HG03175 (cell line): ENCODE measurements at regions not wholly inside any gene's neighbourhood (a gene's known extent, or its start where the extent isn't known, plus 50 kb on each side); places are given as distances from the start of the nearest gene placed in this dataset.

Source experiments
- ATAC-seq: cut with Tn5 transposase; IDR thresholded peaks from one replicate; pipeline ENCODE4 v1.9.1; 2021; ENCODE audit warnings: mild to moderate bottlenecking, moderate library complexity; ENCODE audit not compliant: unreplicated experiment

GRCh38 chr3:72248869-72249268 lies 463.9 kb upstream of the PROK2 start:
- ATAC-seq, result no peak

DNA sequence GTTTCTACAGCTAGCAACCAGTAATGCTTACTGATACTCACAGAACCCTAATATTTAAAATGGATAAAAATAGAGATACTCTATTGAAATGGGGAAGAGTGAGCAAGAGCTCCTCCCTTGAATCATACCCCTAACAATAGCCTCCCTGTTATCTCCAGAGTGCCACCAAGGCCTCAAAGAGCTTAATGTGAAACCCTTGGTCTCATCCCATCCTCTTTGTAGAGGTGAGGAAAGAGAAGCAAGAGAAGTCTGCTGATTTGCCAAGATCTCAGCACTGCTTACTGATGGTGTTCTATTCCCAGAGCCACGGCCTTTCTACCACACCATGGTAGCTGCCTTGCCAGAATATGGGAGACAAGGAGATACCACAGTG lies 463.4 kb upstream of the PROK2 start:
- ATAC-seq, result no peak

DNA sequence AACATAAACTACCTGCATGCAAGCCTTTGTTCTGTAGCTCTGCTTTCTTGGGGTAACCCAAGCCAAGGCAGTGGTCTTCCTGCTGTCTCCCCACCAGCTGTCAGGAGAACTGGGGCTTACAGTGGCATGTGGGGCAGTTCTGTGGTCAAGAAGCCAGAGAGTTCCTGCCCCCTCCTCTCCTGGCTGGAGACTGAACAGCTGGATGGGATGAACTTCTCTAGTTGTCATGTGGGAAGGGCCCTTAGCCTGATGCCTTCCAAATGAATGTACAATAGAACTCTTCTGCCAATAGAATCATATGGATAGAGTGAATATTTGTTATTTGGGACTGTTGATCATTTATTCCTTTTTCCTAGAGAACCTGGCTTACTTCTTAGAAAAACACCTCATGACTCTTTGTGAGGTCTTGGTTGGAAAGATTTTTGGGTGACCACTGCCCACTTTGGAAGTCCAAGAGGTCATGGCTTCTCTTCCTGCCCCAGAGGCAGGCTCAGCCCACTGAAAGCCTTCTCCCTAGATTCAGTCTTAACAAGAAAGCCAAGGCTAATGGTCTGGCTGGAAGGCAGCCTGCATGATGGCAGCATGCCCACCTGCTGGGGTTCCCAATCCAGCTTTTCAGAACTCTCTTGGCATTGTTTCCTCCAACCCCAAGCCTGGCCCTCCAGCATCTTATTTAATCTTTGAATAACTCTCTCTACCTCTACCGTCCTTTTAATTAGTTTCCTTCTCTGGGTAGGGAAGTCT lies 462.9 kb upstream of the PROK2 start:
- ATAC-seq, result no peak

GRCh38 chr3:72247126-72247525 lies 462.2 kb upstream of the PROK2 start:
- ATAC-seq, result no peak

DNA sequence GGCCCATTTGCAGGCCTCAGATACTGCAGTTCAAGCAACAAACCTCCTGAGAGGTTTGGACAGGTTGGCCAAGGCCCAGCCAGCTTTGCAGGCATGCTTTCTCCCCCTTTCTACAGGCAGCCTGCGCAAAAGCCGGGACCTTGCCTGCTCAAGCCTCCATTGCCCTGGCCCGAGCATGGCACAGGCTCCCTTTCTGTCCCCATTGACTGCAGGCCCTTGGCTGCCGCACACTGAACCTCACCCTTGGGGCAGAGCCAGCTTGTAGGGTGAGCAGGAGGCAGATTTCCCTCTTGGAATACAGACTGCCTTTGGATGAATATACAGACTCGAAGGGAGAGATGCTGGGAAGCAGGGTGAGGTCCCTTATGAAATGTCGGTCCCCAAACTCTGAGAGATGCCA lies 461.7 kb upstream of the PROK2 start:
- ATAC-seq, result no peak

GRCh38 chr3:72245183-72245811 lies 460.3 kb upstream of the PROK2 start:
- ATAC-seq, result no peak

DNA sequence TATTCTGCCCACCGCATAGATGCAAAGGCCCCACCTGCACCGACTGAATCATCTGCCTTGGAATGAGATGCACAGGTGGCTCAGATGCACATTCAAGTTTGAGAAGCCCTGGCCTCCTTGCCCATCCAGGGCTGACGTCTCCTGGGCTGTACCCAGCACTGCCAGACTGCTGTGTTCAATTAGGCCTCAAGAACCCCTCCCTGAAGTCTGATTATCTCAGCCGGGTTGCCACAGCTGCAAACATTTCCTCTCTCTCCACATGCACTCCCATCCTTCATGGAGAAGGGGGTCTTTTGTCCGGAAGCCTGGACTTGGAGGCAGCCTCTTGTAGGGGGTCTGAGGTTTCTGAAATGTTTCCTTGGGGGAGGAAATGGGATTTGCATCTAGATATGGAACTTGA lies 459.4 kb upstream of the PROK2 start:
- no peak for ATAC-seq

GRCh38 chr3:72242326-72242725 lies 457.4 kb upstream of the PROK2 start:
- no peak for ATAC-seq

DNA sequence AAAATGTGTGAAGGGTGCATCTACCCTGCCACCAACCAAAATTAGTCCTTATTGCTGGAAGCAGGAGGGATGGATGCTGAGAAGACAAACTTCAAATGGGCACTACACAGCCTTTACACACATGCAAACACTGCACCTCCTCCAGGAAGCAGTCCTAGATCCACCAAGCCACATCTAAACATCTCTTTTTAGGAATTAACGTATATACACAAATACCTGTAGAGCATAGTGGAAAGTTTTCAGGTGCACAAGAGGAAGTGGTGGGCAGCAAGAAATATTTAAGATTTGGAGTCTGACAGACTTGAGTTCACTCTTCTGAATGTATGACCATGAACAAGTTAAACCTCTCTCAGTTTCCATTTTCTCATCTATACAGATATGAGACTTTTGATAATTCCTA lies 456.6 kb upstream of the PROK2 start:
- no peak for ATAC-seq

DNA sequence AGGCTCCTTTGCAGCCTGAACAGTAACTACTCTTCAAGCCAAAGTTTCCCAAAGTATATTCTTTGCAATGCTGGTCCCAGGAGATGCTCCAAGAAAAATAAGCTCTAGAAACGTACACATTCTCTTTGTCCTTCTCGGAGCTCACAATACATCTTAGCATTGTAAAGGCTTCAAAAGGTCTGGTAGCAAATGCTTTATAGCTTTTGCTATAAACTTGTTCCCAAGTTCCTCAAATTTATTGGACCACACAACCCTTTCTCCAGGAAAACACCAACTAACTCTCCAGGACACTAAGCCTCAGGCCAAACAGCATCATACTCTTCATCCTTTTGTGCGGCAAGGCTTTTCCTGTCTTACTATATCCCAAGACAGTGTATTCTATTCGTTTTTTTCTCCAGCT lies 455.6 kb upstream of the PROK2 start:
- ATAC-seq, result no peak

GRCh38 chr3:72238801-72239200 lies 453.9 kb upstream of the PROK2 start:
- no peak for ATAC-seq

DNA sequence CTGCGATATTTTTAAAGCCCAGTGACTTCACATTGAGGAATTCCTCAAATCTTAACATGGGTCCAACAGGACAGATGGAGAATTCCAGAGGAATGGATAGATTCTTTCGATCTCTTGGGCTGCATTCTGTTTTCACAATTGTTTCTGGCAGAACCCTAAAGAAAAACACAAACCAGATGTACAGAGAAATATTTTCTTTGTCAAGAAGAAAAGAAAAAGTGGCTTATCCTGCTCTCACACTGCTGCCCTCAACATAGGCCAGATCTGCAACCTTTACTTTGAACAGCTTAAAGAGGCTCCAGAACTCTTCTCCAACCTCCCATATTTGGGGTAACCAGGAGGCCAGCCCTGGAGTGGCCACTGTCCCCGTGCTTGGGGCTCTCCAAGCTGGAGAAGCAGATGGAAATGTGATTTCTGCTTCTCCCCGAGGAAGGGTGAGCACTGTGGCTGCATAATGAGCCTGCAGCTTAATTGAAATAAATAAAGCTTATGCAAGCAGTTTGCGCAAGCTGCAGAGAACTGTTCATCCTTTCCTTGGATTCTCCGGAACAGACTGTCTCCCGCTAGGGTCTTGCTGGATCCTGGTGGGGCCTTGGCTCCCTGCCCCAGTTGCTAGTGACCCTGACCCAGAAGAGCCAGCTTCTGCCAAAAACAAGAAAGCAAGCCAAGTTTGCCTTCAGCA lies 453.2 kb upstream of the PROK2 start:
- ATAC-seq, result no peak

DNA sequence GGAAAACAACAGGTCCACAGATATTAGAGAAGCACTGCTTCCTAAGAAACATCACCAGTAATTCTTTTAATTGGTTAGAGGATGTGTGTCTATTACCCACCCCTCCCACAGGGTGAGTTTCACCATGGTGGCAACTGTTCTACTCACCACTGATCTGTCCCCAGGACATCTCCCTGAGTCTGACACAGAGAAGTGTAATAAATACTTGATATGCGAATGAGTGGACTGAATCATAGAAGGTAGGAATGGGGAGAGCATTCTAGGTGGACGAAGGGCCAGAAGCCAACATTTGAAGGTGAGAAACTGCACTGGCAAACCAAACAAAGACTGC lies 452.7 kb upstream of the PROK2 start:
- ATAC-seq, result no peak

DNA sequence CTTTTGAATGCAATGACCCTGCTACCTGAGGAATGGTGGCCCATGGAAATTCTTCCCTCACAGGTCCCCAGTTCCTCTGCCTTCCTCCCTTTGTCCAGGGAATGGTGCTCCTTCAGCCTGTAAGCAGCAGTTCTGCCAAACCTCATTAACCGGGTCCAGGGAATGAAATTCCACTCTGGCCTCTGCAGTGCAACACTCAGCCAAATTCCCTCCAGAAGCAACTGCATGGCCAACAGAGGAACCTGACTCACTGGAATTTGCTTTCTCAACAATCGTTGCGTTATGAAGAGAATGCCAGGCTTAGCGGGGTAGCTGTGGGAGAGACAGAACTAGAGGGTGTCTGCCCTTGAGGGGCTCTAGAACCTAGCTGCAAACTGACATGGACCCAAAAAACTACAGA lies 449.4 kb upstream of the PROK2 start:
- ATAC-seq, result no peak

GRCh38 chr3:72233571-72233970 lies 448.6 kb upstream of the PROK2 start:
- no peak for ATAC-seq

DNA sequence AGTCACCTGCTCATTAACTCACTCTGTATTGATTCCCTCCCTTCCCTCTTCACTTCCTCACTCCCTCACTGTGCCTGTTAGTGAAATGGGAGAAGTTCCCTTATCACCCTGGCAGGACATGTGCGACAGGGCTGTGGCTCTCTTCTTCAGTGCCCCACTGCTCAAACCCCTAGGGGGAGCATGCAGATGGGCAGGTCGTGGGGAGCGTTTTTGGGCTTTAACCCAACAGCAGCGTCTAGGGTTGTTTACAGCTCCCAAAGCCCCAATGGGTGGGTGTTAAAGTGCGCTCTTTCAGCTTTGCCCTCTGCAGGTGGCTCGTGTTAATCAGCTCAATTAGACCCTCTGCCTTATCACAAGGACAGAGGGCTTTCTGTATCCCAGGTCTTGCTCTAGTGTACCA lies 447.8 kb upstream of the PROK2 start:
- ATAC-seq, result no peak

DNA sequence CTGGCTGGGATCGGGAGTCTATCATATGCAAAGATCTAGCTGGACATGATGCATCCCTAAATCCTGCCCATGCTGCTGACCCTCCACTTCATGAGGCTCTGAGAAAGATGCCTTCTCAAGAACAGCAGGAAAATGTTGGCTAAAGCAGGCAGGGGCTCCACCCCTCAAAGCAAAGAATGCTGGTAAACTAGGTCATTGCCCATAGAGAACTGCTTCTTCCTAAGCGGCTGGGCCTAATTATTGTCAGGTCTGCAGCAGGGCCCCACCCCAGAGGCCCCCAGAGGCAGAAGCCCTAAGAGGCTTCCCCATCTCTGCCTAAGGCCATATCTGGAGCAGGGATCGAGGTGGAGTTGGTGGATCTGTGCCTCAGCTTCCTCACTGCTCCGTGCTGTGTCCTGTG lies 447.4 kb upstream of the PROK2 start:
- no peak for ATAC-seq

- ATAC-seq, result no peak
Observed at GRCh38 chr3:72231439-72232196, 446.7 kb upstream of the PROK2 start.

- ATAC-seq, result no peak
Observed at GRCh38 chr3:72230774-72231379, 445.9 kb upstream of the PROK2 start.

GRCh38 chr3:72229952-72230351 lies 445.0 kb upstream of the PROK2 start:
- no peak for ATAC-seq

DNA sequence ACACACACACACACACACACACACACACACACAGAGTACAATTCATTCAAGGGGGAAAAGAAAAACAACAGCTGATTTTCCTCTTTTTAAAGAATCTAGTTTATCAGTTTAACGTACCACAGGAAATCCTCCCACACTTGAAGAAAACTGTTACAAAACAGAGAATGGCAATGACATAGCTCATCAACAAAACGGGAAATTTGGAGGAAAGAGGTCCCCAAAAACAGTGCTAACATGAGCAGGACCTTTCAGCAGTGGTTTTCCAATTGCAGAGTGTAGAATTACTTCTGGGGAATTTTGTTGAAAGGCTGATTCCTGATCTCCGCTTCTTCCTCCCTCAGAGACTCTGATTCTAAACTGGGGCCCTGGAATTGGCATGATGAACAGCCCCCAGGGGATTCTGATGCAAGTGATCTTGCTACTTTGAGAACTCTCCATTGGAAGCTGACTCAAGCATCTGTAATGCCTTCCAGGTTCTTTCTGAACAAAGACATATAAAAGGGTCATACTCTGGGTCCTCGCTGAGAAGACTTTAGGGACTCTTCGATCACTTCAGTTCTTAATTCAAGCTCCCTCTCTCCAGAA lies 442.6 kb upstream of the PROK2 start:
- no peak for ATAC-seq
